GM23338 (cell line): ENCODE measurements at regions not wholly inside any gene's neighbourhood (a gene's known extent, or its start where the extent isn't known, plus 50 kb on each side); places are given as distances from the start of the nearest gene placed in this dataset.
A peak's percentile ranks its signal among the peaks of the same experiment; 100 is the strongest.

Source experiments
- ATAC-seq: fragments of 200-7000 bp; cut with Tn5 transposase; 3 replicates; pipeline ENCODE4 v1.9.1; 2020
- DNase-seq: peaks from one replicate; pipeline ENCODE4 v3.0.0-alpha.2; 2015; ENCODE audit warnings: low spot score
- H2AFZ ChIP-seq: fragments of 200-600 bp; sonication (generic); 2 replicates; pipeline ENCODE4 v1.8.0; 2016; ENCODE audit warnings: antibody characterized with exemption, mild to moderate bottlenecking, moderate library complexity
- H3F3A ChIP-seq: fragments of 200-600 bp; sonication (generic); replicated peaks from 2 replicates; pipeline ENCODE4 v1.8.0; 2017; ENCODE audit warnings: antibody characterized with exemption, mixed run types, low read depth
- H3K27ac ChIP-seq: fragments of 200-600 bp; sonication (generic); 2 replicates; pipeline ENCODE4 v1.6.1; 2016; ENCODE audit warnings: low read depth
- H3K27me3 ChIP-seq: fragments of 200-600 bp; sonication (generic); 2 replicates; pipeline ENCODE4 v1.8.0; 2016; ENCODE audit warnings: mild to moderate bottlenecking, mixed run types, moderate library complexity; ENCODE audit not compliant: insufficient read depth
- H3K36me3 ChIP-seq: fragments of 200-600 bp; sonication (generic); 2 replicates; pipeline ENCODE4 v1.8.0; 2016; ENCODE audit warnings: mild to moderate bottlenecking; ENCODE audit not compliant: insufficient read depth
- H3K4me1 ChIP-seq: fragments of 200-600 bp; sonication (generic); 2 replicates; pipeline ENCODE4 v1.8.0; 2016; ENCODE audit warnings: mild to moderate bottlenecking, moderate library complexity; ENCODE audit not compliant: insufficient read depth
- H3K4me2 ChIP-seq: fragments of 200-600 bp; sonication (generic); 2 replicates; pipeline ENCODE4 v1.7.1; 2017; ENCODE audit warnings: mixed run types
- H3K4me3 ChIP-seq: fragments of 200-600 bp; sonication (generic); 2 replicates; pipeline ENCODE4 v1.6.1; 2016; ENCODE audit warnings: mixed run types
- H3K79me2 ChIP-seq: fragments of 200-600 bp; sonication (generic); replicated peaks from 2 replicates; pipeline ENCODE4 v1.8.0; 2017; ENCODE audit warnings: mild to moderate bottlenecking; ENCODE audit not compliant: insufficient read depth
- H3K9me2 ChIP-seq: fragments of 200-600 bp; sonication (generic); 2 replicates; pipeline ENCODE4 v1.8.0; 2017; ENCODE audit not compliant: insufficient read depth
- H4K20me1 ChIP-seq: fragments of 200-600 bp; sonication (generic); replicated peaks from 2 replicates; pipeline ENCODE4 v1.8.0; 2017; ENCODE audit warnings: mild to moderate bottlenecking; ENCODE audit not compliant: insufficient read depth
- H3K27ac Mint-ChIP-seq: 2 replicates; pipeline ENCODE4 v1.8.0; 2020; ENCODE audit warnings: inconsistent platforms, mild to moderate bottlenecking, moderate library complexity, mixed read lengths
- H3K27me3 Mint-ChIP-seq: 3 replicates; pipeline ENCODE4 v1.8.0; 2022; ENCODE audit warnings: low read depth, mild to moderate bottlenecking, moderate library complexity, mixed read lengths, inconsistent platforms; ENCODE audit not compliant: insufficient read depth, poor library complexity
- H3K36me3 Mint-ChIP-seq: 3 replicates; pipeline ENCODE4 v1.8.0; 2021; ENCODE audit warnings: low read depth, mild to moderate bottlenecking, inconsistent platforms, moderate library complexity, mixed read lengths
- H3K4me1 Mint-ChIP-seq: 3 replicates; pipeline ENCODE4 v1.8.0; 2020; ENCODE audit warnings: mild to moderate bottlenecking, inconsistent platforms, mixed read lengths
- H3K4me3 Mint-ChIP-seq: 3 replicates; pipeline ENCODE4 v1.8.0; 2021; ENCODE audit warnings: moderate library complexity, mild to moderate bottlenecking, inconsistent platforms, mixed read lengths
- H3K9me3 Mint-ChIP-seq: 3 replicates; pipeline ENCODE4 v1.8.0; 2020; ENCODE audit warnings: moderate library complexity, mild to moderate bottlenecking, inconsistent platforms, mixed read lengths
- CTCF ChIP-seq, 2 experiments: fragments of 200-600 bp in 1 of 2; sonication (generic) in 1 of 2; conservative IDR thresholded peaks; 2 replicates each; pipeline versions ENCODE4 v1.5.1 to v1.6.1; 2016 to 2017; ENCODE audit warnings: antibody characterized with exemption in 2 of 2, low read depth in 2 of 2, mild to moderate bottlenecking in 2 of 2, moderate library complexity in 1 of 2
- ETS1 ChIP-seq: IDR thresholded peaks from 2 replicates; pipeline ENCODE4 v1.6.1; 2016; ENCODE audit warnings: antibody characterized with exemption
- EZH2 ChIP-seq: fragments of 200-600 bp; sonication (generic); IDR thresholded peaks from one replicate; pipeline ENCODE4 v1.8.0; 2017; ENCODE audit warnings: antibody characterized with exemption, mild to moderate bottlenecking, low read depth; ENCODE audit not compliant: unreplicated experiment
- EZH2phosphoT487 ChIP-seq: fragments of 200-600 bp; sonication (generic); IDR thresholded peaks from one replicate; pipeline ENCODE4 v1.8.1; 2018; ENCODE audit warnings: antibody characterized with exemption; ENCODE audit not compliant: unreplicated experiment
- JUNB ChIP-seq: IDR thresholded peaks from one replicate; pipeline ENCODE4 v1.6.1; 2016; ENCODE audit warnings: antibody characterized with exemption; ENCODE audit not compliant: unreplicated experiment
- NANOG ChIP-seq: IDR thresholded peaks from 2 replicates; pipeline ENCODE4 v1.6.1; 2016; ENCODE audit warnings: antibody characterized with exemption, borderline replicate concordance
- POLR2AphosphoS5 ChIP-seq: IDR thresholded peaks from 2 replicates; pipeline ENCODE4 v1.6.1; 2016; ENCODE audit warnings: antibody characterized with exemption, low read depth
- REST ChIP-seq: IDR thresholded peaks from one replicate; pipeline ENCODE4 v1.6.1; 2018; ENCODE audit warnings: antibody characterized with exemption; ENCODE audit not compliant: unreplicated experiment
- STAT1 ChIP-seq: IDR thresholded peaks from one replicate; pipeline ENCODE4 v1.6.1; 2016; ENCODE audit warnings: antibody characterized with exemption; ENCODE audit not compliant: unreplicated experiment
- ZNF114 ChIP-seq: fragments of 250-450 bp; sonication (Bioruptor Pico); IDR thresholded peaks from 2 replicates; pipeline ENCODE4 v1.5.0; 2020; ENCODE audit warnings: mild to moderate bottlenecking, moderate library complexity
- ZNF331 ChIP-seq: fragments of 250-450 bp; sonication (Bioruptor Pico); IDR thresholded peaks from 2 replicates; pipeline ENCODE4 v1.5.0; 2020; ENCODE audit warnings: low read depth, mild to moderate bottlenecking, moderate library complexity
- ZNF462 ChIP-seq: fragments of 250-450 bp; sonication (Bioruptor Pico); IDR thresholded peaks from 2 replicates; pipeline ENCODE4 v1.5.0; 2020; ENCODE audit warnings: mild to moderate bottlenecking, moderate library complexity

- H4K20me1 ChIP-seq: no peaks in the 10 kb centered on the region
- 0 out of 2 replicates have a peak overlapping the region, but pooled peaks have one; percentile 44 for H2AFZ ChIP-seq
- Mint-ChIP-seq H3K36me3 (no peaks in the 10 kb centered on the region), H3K4me3 (no peak overlapping the region), H3K27ac (0 out of 2 replicates have a peak overlapping the region, but pooled peaks have one; percentile 39), H3K27me3 (peaks cover 4% of the 10 kb centered on the region), H3K4me1 (peaks cover 17% of the 10 kb centered on the region), H3K9me3 (no peaks in the 10 kb centered on the region)
- H3K36me3 ChIP-seq: no peaks in the 10 kb centered on the region
- no peak overlapping the region for H3K27ac ChIP-seq
- no peaks in the 10 kb centered on the region for H3K27me3 ChIP-seq
- H3K4me3 ChIP-seq: no peak overlapping the region
- DNase-seq (peak; percentile 51), ATAC-seq (peak; percentile 74)
- no peaks in the 10 kb centered on the region for H3F3A ChIP-seq
- peaks cover 11% of the 10 kb centered on the region; the same call in 1 of the 2 replicates for H3K9me2 ChIP-seq
- no peak overlapping the region for H3K4me2 ChIP-seq
- TF ChIP-seq REST (no peak), EZH2phosphoT487 (no peak), ZNF462 (CRISPR knock-in tag) (peak; percentile 95), CTCF (conservative IDR thresholded peaks at IDR 0.05; ENCODE audit: low read depth in 2 of 2) (no peak), EZH2 (no peak), JUNB (no peak), ZNF331 (CRISPR knock-in tag) (no peak), POLR2AphosphoS5 (no peak), NANOG (no peak), ZNF114 (CRISPR knock-in tag) (0 out of 2 replicates have a peak, but pooled peaks have one; percentile 17), ETS1 (no peak), STAT1 (no peak)
- no peaks in the 10 kb centered on the region for H3K79me2 ChIP-seq
- peaks cover 11% of the 10 kb centered on the region; the same call in 1 of the 2 replicates for H3K4me1 ChIP-seq
These were observed 418.1 kb upstream of the ARGLU1 start for GRCh38 chr13:106986033-106986484.
